ENCODE measurements at regions not wholly inside any gene's neighbourhood (a gene's known extent, or its start where the extent isn't known, plus 50 kb on each side); places are given as distances from the start of the nearest gene placed in this dataset.

GRCh38 chr5:88364991-88365390 lies 96.3 kb upstream of the TMEM161B start:
- TF ChIP-seq CTCF (IDR thresholded peaks at IDR 0.05; ENCODE audit: low read length), result no peak
- no peak for TF ChIP-seq EZH2 (IDR thresholded peaks at IDR 0.05; ENCODE audit: borderline replicate concordance, low read length)
- Histone ChIP-seq H3F3A (ENCODE audit: insufficient read depth, low read length) (no peaks in the 10 kb centered on the region), H2AFZ (ENCODE audit: low read length) (no peak overlapping the region), H3K9ac (ENCODE audit: low read length) (no peak overlapping the region), H3K27ac (ENCODE audit: low read depth, low read length, poor library complexity, severe bottlenecking) (no peak overlapping the region), H3K4me3 (ENCODE audit: low read depth, low read length, poor library complexity, severe bottlenecking) (no peak overlapping the region), H3K9me2 (ENCODE audit: low read depth, low read length) (no peaks in the 10 kb centered on the region), H3K79me2 (ENCODE audit: insufficient read depth, low read length) (no peaks in the 10 kb centered on the region), H4K20me1 (ENCODE audit: insufficient read depth, low read length) (no peaks in the 10 kb centered on the region), H3K36me3 (ENCODE audit: insufficient read depth, low read length) (no peaks in the 10 kb centered on the region), H3K9me3 (ENCODE audit: low read length) (no peaks in the 10 kb centered on the region), H3K4me1 (ENCODE audit: insufficient read depth, low read length, severe bottlenecking) (no peaks in the 10 kb centered on the region), H3K27me3 (ENCODE audit: insufficient read depth, low read length) (no peaks in the 10 kb centered on the region), H3K4me2 (ENCODE audit: low read length) (no peak overlapping the region)

GRCh38 chr5:88355490-88356050 lies 86.9 kb upstream of the TMEM161B start:
- Histone ChIP-seq H3F3A (ENCODE audit: insufficient read depth, low read length) (no peaks in the 10 kb centered on the region), H2AFZ (ENCODE audit: low read length) (no peak overlapping the region), H4K20me1 (ENCODE audit: insufficient read depth, low read length) (no peaks in the 10 kb centered on the region), H3K4me2 (ENCODE audit: low read length) (no peak overlapping the region), H3K9me3 (ENCODE audit: low read length) (no peaks in the 10 kb centered on the region), H3K9ac (ENCODE audit: low read length) (no peak overlapping the region), H3K4me1 (ENCODE audit: insufficient read depth, low read length, severe bottlenecking) (no peaks in the 10 kb centered on the region), H3K9me2 (ENCODE audit: low read depth, low read length) (no peaks in the 10 kb centered on the region), H3K36me3 (ENCODE audit: insufficient read depth, low read length) (no peaks in the 10 kb centered on the region), H3K79me2 (ENCODE audit: insufficient read depth, low read length) (no peaks in the 10 kb centered on the region), H3K4me3 (ENCODE audit: low read depth, low read length, poor library complexity, severe bottlenecking) (no peak overlapping the region), H3K27ac (ENCODE audit: low read depth, low read length, poor library complexity, severe bottlenecking) (no peak overlapping the region), H3K27me3 (ENCODE audit: insufficient read depth, low read length) (no peaks in the 10 kb centered on the region)
- no peak for TF ChIP-seq EZH2 (IDR thresholded peaks at IDR 0.05; ENCODE audit: borderline replicate concordance, low read length)
- no peak for TF ChIP-seq CTCF (IDR thresholded peaks at IDR 0.05; ENCODE audit: low read length)

- Histone ChIP-seq H3K9ac (ENCODE audit: low read length) (no peak overlapping the region), H3K4me2 (ENCODE audit: low read length) (no peak overlapping the region), H3K4me3 (ENCODE audit: low read depth, low read length, poor library complexity, severe bottlenecking) (no peak overlapping the region), H3K4me1 (ENCODE audit: insufficient read depth, low read length, severe bottlenecking) (no peaks in the 10 kb centered on the region), H3K9me2 (ENCODE audit: low read depth, low read length) (no peaks in the 10 kb centered on the region), H2AFZ (ENCODE audit: low read length) (no peak overlapping the region), H3K79me2 (ENCODE audit: insufficient read depth, low read length) (no peaks in the 10 kb centered on the region), H3K9me3 (ENCODE audit: low read length) (no peaks in the 10 kb centered on the region), H4K20me1 (ENCODE audit: insufficient read depth, low read length) (no peaks in the 10 kb centered on the region), H3F3A (ENCODE audit: insufficient read depth, low read length) (no peaks in the 10 kb centered on the region), H3K27me3 (ENCODE audit: insufficient read depth, low read length) (no peaks in the 10 kb centered on the region), H3K27ac (ENCODE audit: low read depth, low read length, poor library complexity, severe bottlenecking) (no peak overlapping the region), H3K36me3 (ENCODE audit: insufficient read depth, low read length) (no peaks in the 10 kb centered on the region)
- TF ChIP-seq EZH2 (IDR thresholded peaks at IDR 0.05; ENCODE audit: borderline replicate concordance, low read length), result no peak
- TF ChIP-seq CTCF (IDR thresholded peaks at IDR 0.05; ENCODE audit: low read length), result no peak
These were observed 57.2 kb upstream of the TMEM161B start for GRCh38 chr5:88325868-88326267.

Measured in OCI-LY1 (cell line).